ENCODE measurements at regions not wholly inside any gene's neighbourhood (a gene's known extent, or its start where the extent isn't known, plus 50 kb on each side); places are given as distances from the start of the nearest gene placed in this dataset.

DNA sequence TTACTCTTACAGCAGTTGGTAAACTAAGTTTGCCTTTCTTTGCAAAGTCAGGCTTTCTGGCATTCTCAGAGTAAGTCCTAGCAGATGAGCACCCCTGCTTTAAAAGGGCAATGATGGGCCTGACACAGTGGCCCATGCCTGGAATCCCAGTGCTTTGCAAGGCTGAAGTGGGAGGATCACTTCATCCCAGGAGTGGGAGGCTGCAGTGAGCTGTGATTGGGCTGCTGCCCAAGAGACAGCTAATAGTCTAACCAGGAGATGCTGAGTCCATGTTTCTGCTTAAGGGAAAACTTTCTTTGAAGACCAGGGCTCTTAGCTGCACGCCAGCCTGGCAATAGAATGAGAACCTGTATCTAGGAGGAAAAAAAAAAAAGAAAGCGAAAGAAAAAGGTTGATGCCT lies 100.2 kb upstream of the MPP7 start:
- TF ChIP-seq, protein P1, sequence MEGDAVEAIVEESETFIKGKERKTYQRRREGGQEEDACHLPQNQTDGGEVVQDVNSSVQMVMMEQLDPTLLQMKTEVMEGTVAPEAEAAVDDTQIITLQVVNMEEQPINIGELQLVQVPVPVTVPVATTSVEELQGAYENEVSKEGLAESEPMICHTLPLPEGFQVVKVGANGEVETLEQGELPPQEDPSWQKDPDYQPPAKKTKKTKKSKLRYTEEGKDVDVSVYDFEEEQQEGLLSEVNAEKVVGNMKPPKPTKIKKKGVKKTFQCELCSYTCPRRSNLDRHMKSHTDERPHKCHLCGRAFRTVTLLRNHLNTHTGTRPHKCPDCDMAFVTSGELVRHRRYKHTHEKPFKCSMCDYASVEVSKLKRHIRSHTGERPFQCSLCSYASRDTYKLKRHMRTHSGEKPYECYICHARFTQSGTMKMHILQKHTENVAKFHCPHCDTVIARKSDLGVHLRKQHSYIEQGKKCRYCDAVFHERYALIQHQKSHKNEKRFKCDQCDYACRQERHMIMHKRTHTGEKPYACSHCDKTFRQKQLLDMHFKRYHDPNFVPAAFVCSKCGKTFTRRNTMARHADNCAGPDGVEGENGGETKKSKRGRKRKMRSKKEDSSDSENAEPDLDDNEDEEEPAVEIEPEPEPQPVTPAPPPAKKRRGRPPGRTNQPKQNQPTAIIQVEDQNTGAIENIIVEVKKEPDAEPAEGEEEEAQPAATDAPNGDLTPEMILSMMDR (IDR thresholded peaks at IDR 0.05; ENCODE audit: poor library complexity) = no peak
- TF ChIP-seq EZH2 (IDR thresholded peaks at IDR 0.05; ENCODE audit: borderline replicate concordance) (no peak), EZH2phosphoT487 (IDR thresholded peaks at IDR 0.05; ENCODE audit: low read depth, severe bottlenecking, unreplicated experiment) (no peak)

All from hepatocyte (in vitro differentiated cells).